Trophoblast cell (in vitro differentiated cells and primary cell): ENCODE measurements at regions not wholly inside any gene's neighbourhood (a gene's known extent, or its start where the extent isn't known, plus 50 kb on each side); places are given as distances from the start of the nearest gene placed in this dataset.

ENCODE experiments used
- DNase-seq, 2 donors: peaks; one replicate each; pipeline ENCODE4 v3.0.0-alpha.2; 2016
- H2AFZ ChIP-seq: 2 replicates; pipeline ENCODE4 v1.6.1; 2013; ENCODE audit warnings: low read length, moderate library complexity, mild to moderate bottlenecking; ENCODE audit not compliant: insufficient read depth, poor library complexity
- H2AK5ac ChIP-seq: 2 replicates; pipeline ENCODE4 v1.6.1; 2013; ENCODE audit warnings: mild to moderate bottlenecking, low read length
- H2BK120ac ChIP-seq: 2 replicates; pipeline ENCODE4 v1.6.1; 2013; ENCODE audit warnings: low read length, mild to moderate bottlenecking, moderate library complexity; ENCODE audit not compliant: insufficient read depth, poor library complexity
- H2BK12ac ChIP-seq: 2 replicates; pipeline ENCODE4 v1.6.1; 2013; ENCODE audit warnings: mild to moderate bottlenecking, low read length, moderate library complexity
- H2BK5ac ChIP-seq: 2 replicates; pipeline ENCODE4 v1.6.1; 2013; ENCODE audit warnings: low read length, low read depth, moderate library complexity, mild to moderate bottlenecking; ENCODE audit not compliant: poor library complexity
- H3K14ac ChIP-seq: 2 replicates; pipeline ENCODE4 v1.6.1; 2013; ENCODE audit warnings: mild to moderate bottlenecking, low read length
- H3K18ac ChIP-seq: 2 replicates; pipeline ENCODE4 v1.6.1; 2013; ENCODE audit warnings: mild to moderate bottlenecking, low read length
- H3K23ac ChIP-seq: 2 replicates; pipeline ENCODE4 v1.6.1; 2013; ENCODE audit warnings: low read length
- H3K27ac ChIP-seq: 2 replicates; pipeline ENCODE4 v1.5.1; 2013; ENCODE audit warnings: low read depth, mild to moderate bottlenecking, inconsistent platforms, low read length, moderate library complexity
- H3K27me3 ChIP-seq: 2 replicates; pipeline ENCODE4 v1.6.1; 2013; ENCODE audit warnings: inconsistent platforms, mild to moderate bottlenecking, low read length, moderate library complexity; ENCODE audit not compliant: insufficient read depth
- H3K36me3 ChIP-seq, 2 experiments: 1 replicate in 1 of 2; 2 replicates in 1 of 2; pipeline ENCODE4 v1.6.1; 2013; ENCODE audit warnings: low read length in 2 of 2, mild to moderate bottlenecking in 2 of 2, moderate library complexity in 1 of 2; ENCODE audit not compliant: insufficient read depth in 2 of 2, control insufficient read depth in 1 of 2
- H3K4ac ChIP-seq: 2 replicates; pipeline ENCODE4 v1.6.1; 2013; ENCODE audit warnings: low read depth, mild to moderate bottlenecking, low read length, moderate library complexity
- H3K4me1 ChIP-seq, 2 experiments: 1 replicate in 1 of 2; 2 replicates in 1 of 2; pipeline ENCODE4 v1.6.1; 2013; ENCODE audit warnings: low read length in 2 of 2, mild to moderate bottlenecking in 2 of 2, moderate library complexity in 1 of 2; ENCODE audit not compliant: insufficient read depth in 2 of 2, control insufficient read depth in 1 of 2
- H3K4me2 ChIP-seq: 2 replicates; pipeline ENCODE4 v1.6.1; 2013; ENCODE audit warnings: inconsistent platforms, mild to moderate bottlenecking, low read length, moderate library complexity
- H3K4me3 ChIP-seq: 2 replicates; pipeline ENCODE4 v1.5.1; 2013; ENCODE audit warnings: mild to moderate bottlenecking, low read depth, low read length, inconsistent platforms
- H3K79me1 ChIP-seq: one replicate; pipeline ENCODE4 v1.6.1; 2013; ENCODE audit warnings: low read length
- H3K79me2 ChIP-seq: 2 replicates; pipeline ENCODE4 v1.6.1; 2013; ENCODE audit warnings: low read length, mild to moderate bottlenecking; ENCODE audit not compliant: control insufficient read depth, insufficient read depth, poor library complexity
- H3K9ac ChIP-seq: 2 replicates; pipeline ENCODE4 v1.6.1; 2013; ENCODE audit warnings: mild to moderate bottlenecking, low read length
- H3K9me3 ChIP-seq: 2 replicates; pipeline ENCODE4 v1.6.1; 2013; ENCODE audit warnings: low read depth, mild to moderate bottlenecking, control low read depth, inconsistent platforms, low read length; ENCODE audit not compliant: insufficient read depth
- H4K12ac ChIP-seq: 2 replicates; pipeline ENCODE4 v1.6.1; 2013; ENCODE audit warnings: low read depth, mild to moderate bottlenecking, low read length, moderate library complexity
- H4K8ac ChIP-seq: 2 replicates; pipeline ENCODE4 v1.6.1; 2013; ENCODE audit warnings: low read depth, mild to moderate bottlenecking, low read length, moderate library complexity
- H4K91ac ChIP-seq: one replicate; pipeline ENCODE4 v1.6.1; 2013; ENCODE audit warnings: low read depth, mild to moderate bottlenecking, low read length, moderate library complexity
- WGBS: extraction: QIAGEN DNeasy Blood & Tissue Kit; methylation state at CpG from one replicate; pipeline ENCODE4 v1.1.7; 2013; ENCODE audit warnings: missing lambda C conversion rate; ENCODE audit not compliant: insufficient read length, insufficient coverage; ENCODE audit errors: extremely low coverage; 5-methylcytosine and 5-hydroxymethylcytosine counted together

- H2BK120ac ChIP-seq, result no peak overlapping the region
- no peaks in the 10 kb centered on the region for H3K27me3 ChIP-seq
- H2BK12ac ChIP-seq, result no peak overlapping the region
- H3K23ac ChIP-seq, result no peak overlapping the region
- no peak overlapping the region for H3K18ac ChIP-seq
- no peak overlapping the region for H3K4ac ChIP-seq
- no peak overlapping the region for H2AFZ ChIP-seq
- no peak overlapping the region for H4K8ac ChIP-seq
- no peak overlapping the region for H2BK5ac ChIP-seq
- H3K79me1 ChIP-seq, result no peaks in the 10 kb centered on the region
- no peaks in the 10 kb centered on the region for H3K36me3 ChIP-seq
- no peak overlapping the region for H2AK5ac ChIP-seq
- no peak overlapping the region for H4K91ac ChIP-seq
- H3K27ac ChIP-seq, result no peak overlapping the region
- H3K9ac ChIP-seq, result no peak overlapping the region
- H3K4me1 ChIP-seq, result no peaks in the 10 kb centered on the region
- no peak overlapping the region for H4K12ac ChIP-seq
- WGBS, result 100% methylated on average over 1 of the region's 2 CpGs
- no peak overlapping the region for H3K4me3 ChIP-seq
- no peak overlapping the region for H3K4me2 ChIP-seq
- no peak for DNase-seq
- no peaks in the 10 kb centered on the region for H3K9me3 ChIP-seq
- no peaks in the 10 kb centered on the region for H3K79me2 ChIP-seq
- no peak overlapping the region for H3K14ac ChIP-seq
These were observed 445.8 kb upstream of the NAALADL2 start for GRCh38 chr3:174413062-174413912.

- DNase-seq, result no peak
- no CpG with 5 or more reads among the region's 1 CpG for WGBS
- no peak overlapping the region for H4K91ac ChIP-seq
- no peak overlapping the region for H2BK5ac ChIP-seq
- H2AK5ac ChIP-seq, result no peak overlapping the region
- H3K79me2 ChIP-seq, result no peaks in the 10 kb centered on the region
- no peak overlapping the region for H3K4me2 ChIP-seq
- H3K27ac ChIP-seq, result no peak overlapping the region
- no peak overlapping the region for H3K23ac ChIP-seq
- no peak overlapping the region for H4K8ac ChIP-seq
- H2BK12ac ChIP-seq, result no peak overlapping the region
- no peak overlapping the region for H3K4ac ChIP-seq
- no peak overlapping the region for H3K4me3 ChIP-seq
- no peaks in the 10 kb centered on the region for H3K4me1 ChIP-seq
- H3K79me1 ChIP-seq, result no peaks in the 10 kb centered on the region
- no peaks in the 10 kb centered on the region for H3K27me3 ChIP-seq
- H3K14ac ChIP-seq, result no peak overlapping the region
- H2BK120ac ChIP-seq, result no peak overlapping the region
- H2AFZ ChIP-seq, result no peak overlapping the region
- H3K36me3 ChIP-seq, result no peaks in the 10 kb centered on the region
- H4K12ac ChIP-seq, result no peak overlapping the region
- no peaks in the 10 kb centered on the region for H3K9me3 ChIP-seq
- H3K18ac ChIP-seq, result no peak overlapping the region
- no peak overlapping the region for H3K9ac ChIP-seq
These were observed 444.2 kb upstream of the NAALADL2 start for GRCh38 chr3:174414902-174415301.

GRCh38 chr3:174417573-174417972 is 441.6 kb upstream of the NAALADL2 start:
- Histone ChIP-seq H3K27ac (no peak overlapping the region), H3K9me3 (no peaks in the 10 kb centered on the region), H3K4me3 (no peak overlapping the region), H3K23ac (no peak overlapping the region), H3K36me3 (no peaks in the 10 kb centered on the region), H2AFZ (no peak overlapping the region), H2BK5ac (no peak overlapping the region), H3K14ac (no peak overlapping the region), H2BK12ac (no peak overlapping the region), H3K79me2 (no peaks in the 10 kb centered on the region), H4K91ac (no peak overlapping the region), H3K4me1 (no peaks in the 10 kb centered on the region), H3K9ac (no peak overlapping the region), H3K79me1 (no peaks in the 10 kb centered on the region), H3K4me2 (no peak overlapping the region), H2BK120ac (no peak overlapping the region), H3K27me3 (no peaks in the 10 kb centered on the region), H3K4ac (no peak overlapping the region), H4K8ac (no peak overlapping the region), H4K12ac (no peak overlapping the region), H3K18ac (no peak overlapping the region), H2AK5ac (no peak overlapping the region)
- no CpG with 5 or more reads among the region's 4 CpGs for WGBS
- no peak for DNase-seq

- Histone ChIP-seq H2BK5ac (no peak overlapping the region), H2AK5ac (no peak overlapping the region), H4K91ac (no peak overlapping the region), H3K4me2 (no peak overlapping the region), H3K79me2 (no peaks in the 10 kb centered on the region), H3K4ac (no peak overlapping the region), H3K4me3 (no peak overlapping the region), H3K27me3 (no peaks in the 10 kb centered on the region), H2BK120ac (no peak overlapping the region), H4K8ac (no peak overlapping the region), H3K9me3 (no peaks in the 10 kb centered on the region), H3K14ac (no peak overlapping the region), H3K27ac (no peak overlapping the region), H4K12ac (no peak overlapping the region), H3K9ac (no peak overlapping the region), H3K79me1 (no peaks in the 10 kb centered on the region), H3K36me3 (no peaks in the 10 kb centered on the region), H3K18ac (no peak overlapping the region), H2AFZ (no peak overlapping the region), H2BK12ac (no peak overlapping the region), H3K23ac (no peak overlapping the region), H3K4me1 (no peaks in the 10 kb centered on the region)
- peak; percentile 70 to 86 for DNase-seq
- no CpG with 5 or more reads among the region's 1 CpG for WGBS
These were observed 439.9 kb upstream of the NAALADL2 start for GRCh38 chr3:174419216-174419615.
